Right lung (tissue), 2 donors: ENCODE measurements at regions not wholly inside any gene's neighbourhood (a gene's known extent, or its start where the extent isn't known, plus 50 kb on each side); places are given as distances from the start of the nearest gene placed in this dataset.
A peak's percentile ranks its signal among the peaks of the same experiment; 100 is the strongest.
"Not testable (repeated sequence)": the region's sequence is repeated elsewhere in the genome, so short reads cannot be mapped to it uniquely, and the experiment has no call there.

Source experiments
- DNase-seq, 2 donors: peaks; one replicate each; pipeline ENCODE4 v3.0.0-alpha.2; 2013

DNA sequence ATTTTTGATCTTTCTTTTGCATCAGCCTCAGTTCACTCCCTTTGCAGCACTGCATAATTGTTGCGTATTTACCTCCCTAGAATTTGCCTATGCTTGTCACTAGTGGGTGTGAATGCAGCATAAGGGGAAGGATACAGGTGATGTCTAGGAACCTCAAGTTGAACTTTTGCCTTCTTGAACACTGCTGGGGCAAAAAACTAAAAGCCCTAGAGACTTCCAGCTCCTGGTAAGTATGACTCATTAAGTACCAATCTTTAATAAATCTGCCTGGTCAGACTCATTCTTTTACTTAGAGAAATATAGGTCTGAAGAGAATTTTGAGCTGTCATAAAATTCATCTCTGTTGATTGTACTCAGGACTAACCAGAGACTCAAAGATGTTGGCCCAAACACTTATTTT is 547.3 kb upstream of the FANCL start:
- no peak for DNase-seq

- DNase-seq, result no peak
Measured at GRCh38 chr2:58770846-58771245, 529.7 kb upstream of the FANCL start.

GRCh38 chr2:58769864-58770234 is 528.7 kb upstream of the FANCL start:
- no peak for DNase-seq

DNA sequence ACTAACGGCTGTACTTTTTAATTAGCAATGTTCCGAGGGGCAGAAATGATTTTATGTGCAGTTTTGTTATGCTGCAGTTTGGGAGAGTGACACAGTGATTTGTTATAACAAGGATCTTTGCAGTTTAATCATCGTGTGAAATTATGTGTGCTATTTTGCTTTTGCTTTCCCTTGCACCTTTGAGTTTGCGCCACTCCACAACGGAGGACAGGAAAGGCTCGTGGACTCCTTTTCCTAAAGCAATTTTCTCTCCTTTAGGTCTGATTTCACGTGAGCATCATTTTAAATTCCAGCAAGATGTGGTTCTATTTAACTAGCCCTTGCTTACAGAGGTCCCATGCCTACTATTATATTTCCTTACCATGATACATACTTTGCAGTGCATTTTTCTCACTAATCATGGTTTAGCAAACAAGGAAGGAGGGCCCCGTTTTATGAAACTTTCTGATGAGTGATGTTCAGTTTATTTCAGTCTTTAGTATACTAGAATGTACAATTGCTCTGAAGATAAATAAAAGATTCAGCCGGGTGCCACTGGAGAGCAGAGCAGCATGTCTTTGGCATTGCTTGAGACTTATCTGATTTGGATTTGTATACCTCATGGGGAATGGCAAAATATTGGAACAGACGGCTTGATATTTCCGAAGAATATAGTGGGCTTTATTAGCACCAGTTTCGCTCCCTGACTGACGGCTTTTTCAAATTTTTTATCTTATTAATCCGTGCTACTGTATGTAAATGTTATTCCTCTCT is 528.2 kb upstream of the FANCL start:
- DNase-seq, result no peak

DNA sequence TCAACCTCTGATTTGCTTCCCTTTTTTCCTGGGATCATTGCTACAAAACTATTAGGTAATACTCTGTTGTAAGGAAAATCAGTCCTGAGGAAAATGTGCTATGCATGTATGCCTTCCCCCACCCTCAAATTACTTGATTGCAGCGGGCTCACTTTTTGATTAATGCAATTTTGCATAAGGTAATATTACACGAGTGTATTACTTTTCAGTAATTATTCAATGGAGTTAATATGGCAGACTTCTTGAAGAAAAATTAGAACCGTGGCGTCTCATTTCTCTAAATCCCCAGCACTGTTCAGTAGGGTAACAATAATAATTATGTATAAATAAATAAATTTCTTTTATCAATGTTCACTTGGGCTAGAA is 527.6 kb upstream of the FANCL start:
- no peak for DNase-seq

GRCh38 chr2:58767828-58768714 is 526.9 kb upstream of the FANCL start:
- DNase-seq, result no peak

- DNase-seq, result no peak
Measured at GRCh38 chr2:58764338-58765104, 523.4 kb upstream of the FANCL start.

- DNase-seq, result peak; percentile 21 to 32
Measured at GRCh38 chr2:58762176-58762781, 521.2 kb upstream of the FANCL start.

DNA sequence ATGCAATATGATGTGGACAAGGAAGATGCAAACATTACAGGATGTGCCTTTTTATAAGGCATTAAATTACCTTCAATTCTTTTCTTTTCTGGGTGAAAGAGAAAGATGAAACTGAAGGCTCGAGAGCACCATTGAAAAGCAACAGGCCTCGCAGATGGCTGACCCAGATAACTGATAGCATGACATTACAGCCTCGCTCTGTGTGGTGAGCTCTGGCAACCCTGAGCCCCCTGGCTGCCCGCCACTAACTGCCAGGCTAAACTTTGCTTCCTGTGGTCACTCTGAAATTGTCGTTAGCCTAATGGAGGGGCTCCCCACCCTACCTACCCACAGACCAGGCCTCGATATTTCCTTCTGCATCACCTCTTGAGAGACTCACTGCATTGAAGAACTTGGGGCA is 516.8 kb upstream of the FANCL start:
- DNase-seq, result no peak

DNA sequence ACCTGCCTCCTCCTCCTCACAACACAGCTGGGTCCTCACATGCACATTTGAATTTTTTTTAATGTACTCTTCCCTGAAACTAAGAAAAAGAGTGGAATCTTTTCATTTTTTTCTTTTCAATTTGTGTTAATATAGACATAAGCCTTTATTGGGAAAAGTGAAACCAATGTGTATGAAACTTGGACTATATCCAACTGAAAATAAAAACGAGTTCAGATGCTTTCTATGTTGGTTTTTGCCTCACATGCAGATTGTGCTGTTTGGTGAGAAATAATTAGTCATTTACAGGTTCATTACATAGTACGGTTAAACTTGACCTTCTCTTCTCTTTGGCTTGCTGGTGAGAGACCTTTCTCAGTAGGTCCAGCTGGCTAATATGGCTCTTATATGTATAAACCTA is 515.2 kb upstream of the FANCL start:
- no peak for DNase-seq

DNA sequence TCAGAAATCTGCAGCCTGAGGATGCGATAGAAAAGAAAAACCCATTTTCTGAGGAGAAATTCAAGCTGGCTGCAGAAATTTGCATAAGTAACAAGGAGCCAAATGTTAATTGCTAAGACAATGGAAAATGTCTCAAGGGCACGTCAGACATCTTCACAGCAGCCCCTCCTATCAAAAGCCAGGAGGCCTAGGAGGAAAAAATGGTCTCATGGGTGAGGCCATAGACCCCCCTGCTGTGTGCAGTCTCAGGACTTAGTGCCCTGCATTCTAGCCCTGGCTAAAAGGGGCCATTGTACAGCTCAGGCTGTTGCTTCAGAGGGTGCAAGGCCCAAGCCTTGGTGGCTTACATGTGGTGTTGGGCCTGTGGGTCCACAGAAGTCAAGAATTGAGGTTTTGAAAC is 511.4 kb upstream of the FANCL start:
- DNase-seq, result not testable (repeated sequence)

DNA sequence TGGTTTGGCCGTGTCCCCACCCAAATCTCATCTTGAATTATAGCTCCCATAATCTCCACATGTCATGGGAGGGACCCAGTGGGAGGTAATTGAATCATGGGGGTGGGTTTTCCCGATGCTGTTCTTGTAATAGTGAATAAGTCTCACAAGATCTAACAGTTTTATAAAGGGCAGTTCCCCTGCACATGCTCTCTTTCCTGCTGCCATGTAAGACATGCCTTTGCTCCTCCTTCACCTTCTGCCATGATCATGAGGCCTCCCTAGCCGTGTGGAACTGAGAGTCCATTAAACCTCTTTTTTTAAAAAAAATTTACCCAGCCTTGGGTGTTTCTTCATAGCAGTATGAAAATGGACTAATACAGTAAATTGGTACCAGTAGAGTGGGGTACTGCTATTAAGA is 510.6 kb upstream of the FANCL start:
- DNase-seq, result not testable (repeated sequence)

DNA sequence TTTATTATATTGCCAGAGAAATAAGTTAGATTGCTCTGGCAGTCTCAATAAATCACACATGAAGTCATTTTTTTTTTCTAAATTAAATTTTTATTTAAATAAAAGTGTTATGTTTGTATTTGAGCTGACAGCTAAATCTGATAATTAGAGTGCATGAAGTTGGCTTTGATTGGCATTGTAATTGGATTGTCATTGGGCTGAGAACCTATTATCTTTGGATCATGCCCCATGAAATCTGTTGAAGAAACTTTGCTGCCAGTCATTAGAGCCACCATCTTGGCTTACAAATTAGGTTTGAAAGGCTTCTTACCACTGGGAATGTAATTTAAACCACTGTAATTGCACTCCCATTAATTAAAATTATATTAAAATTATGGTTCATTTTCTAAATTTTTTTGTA is 507.9 kb upstream of the FANCL start:
- no peak for DNase-seq

DNA sequence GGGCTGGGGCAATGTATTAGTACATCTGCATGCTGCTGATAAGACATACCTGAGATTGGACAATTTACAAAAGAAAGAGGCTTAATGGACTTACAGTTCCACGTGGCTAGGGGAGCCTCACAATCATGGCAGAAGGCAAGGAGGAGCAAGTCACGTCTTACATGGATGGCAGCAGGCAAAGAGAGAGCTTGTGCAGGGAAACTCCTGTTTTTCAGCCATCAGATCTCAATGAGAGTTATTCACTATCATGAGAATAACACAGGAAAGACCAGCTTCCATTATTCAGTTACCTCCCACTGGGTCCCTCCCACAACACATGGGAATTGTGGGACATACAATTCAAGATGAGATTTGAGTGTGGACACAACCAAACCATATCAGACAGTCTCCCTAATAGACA is 504.2 kb upstream of the FANCL start:
- DNase-seq, result not testable (repeated sequence)

GRCh38 chr2:58740426-58740825 is 499.3 kb upstream of the FANCL start:
- DNase-seq, result no peak

GRCh38 chr2:58739033-58739432 is 497.9 kb upstream of the FANCL start:
- no peak for DNase-seq

DNA sequence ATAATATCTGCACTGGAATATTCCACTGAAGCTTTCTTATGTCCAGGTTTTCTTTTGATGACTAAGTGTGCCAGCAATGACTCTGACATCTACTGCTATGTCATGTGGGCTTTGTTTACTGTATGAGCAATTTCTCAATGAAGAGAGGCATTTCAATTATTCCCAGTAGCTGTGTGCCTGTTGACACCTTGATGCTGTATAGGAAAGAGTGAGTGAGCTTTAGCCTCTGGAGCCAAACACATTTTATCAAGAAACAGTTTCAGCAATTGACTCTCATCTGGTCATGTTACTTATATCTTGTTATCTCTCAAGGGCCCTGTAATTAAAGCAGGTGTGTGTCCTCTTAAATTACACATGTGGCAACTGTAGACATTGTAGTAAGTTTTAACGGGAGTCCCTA is 493.2 kb upstream of the FANCL start:
- no peak for DNase-seq

DNA sequence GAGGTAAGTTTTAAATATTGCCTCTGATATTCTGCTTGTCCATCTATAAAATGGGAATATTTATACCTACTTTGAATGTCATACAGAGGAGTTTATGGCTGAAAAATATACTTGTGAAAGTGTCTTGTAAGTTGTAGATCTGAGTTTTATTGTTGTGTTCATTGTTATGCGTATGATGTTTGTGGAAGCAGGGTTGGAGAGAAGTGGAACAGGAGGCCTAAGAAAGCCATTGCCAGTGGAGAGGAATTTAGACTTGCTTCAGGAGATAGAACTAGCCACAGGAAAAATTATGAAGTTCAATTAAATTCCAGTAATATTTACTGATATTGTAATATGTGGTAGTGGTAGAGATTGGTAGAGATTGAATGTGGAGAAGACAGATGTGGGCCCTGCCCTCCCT is 491.9 kb upstream of the FANCL start:
- no peak for DNase-seq

DNA sequence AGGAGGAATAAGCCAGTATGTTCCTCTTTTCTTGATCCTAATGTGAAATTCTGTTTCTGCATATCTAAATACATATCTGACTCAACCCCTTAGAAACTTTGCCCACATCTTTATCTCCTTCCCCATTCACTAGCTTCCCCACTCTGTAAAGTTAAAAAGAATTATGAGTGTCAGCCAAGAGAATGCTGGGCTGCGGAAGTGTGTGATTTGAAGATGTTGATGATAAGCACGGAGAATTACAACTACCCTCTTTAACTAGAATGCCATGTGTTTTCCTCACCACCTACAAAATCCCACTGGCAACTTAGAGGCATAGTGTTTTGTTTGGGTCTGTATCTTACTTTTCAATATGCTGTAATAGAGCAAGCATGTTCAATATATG is 490.4 kb upstream of the FANCL start:
- DNase-seq, result no peak

DNA sequence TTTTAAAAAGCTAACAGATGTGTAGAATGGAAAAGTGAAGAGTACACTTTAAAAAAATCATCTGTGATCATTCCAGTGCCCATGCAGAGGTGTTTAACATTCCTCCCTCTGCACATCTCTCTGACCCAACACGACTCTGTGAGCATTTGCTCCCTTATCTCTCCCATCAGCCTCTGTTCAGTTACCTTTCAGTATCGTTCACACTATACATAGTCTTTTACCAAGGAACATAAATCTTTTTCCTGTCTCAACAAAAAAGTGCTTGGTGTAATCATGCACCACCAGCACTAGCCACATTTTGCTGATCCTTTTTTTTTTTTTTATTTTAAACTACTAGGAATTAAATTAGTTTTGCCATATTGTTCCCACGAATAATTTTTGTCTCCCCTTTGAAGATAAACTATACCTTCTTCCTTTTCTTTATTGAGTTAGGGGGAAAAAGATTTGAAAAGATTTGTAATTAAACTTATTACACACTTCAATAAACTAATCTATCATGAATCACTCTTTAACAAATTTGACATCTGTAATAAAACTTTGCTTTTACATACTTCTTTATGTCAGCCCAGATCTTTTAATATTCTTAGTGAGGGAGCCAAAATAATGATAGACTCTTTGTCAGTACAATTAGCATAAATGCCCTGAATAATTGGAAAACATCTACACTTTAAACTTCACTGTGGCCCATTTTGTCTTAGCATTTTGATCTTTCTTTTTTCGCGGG is 489.8 kb upstream of the FANCL start:
- DNase-seq, result no peak

DNA sequence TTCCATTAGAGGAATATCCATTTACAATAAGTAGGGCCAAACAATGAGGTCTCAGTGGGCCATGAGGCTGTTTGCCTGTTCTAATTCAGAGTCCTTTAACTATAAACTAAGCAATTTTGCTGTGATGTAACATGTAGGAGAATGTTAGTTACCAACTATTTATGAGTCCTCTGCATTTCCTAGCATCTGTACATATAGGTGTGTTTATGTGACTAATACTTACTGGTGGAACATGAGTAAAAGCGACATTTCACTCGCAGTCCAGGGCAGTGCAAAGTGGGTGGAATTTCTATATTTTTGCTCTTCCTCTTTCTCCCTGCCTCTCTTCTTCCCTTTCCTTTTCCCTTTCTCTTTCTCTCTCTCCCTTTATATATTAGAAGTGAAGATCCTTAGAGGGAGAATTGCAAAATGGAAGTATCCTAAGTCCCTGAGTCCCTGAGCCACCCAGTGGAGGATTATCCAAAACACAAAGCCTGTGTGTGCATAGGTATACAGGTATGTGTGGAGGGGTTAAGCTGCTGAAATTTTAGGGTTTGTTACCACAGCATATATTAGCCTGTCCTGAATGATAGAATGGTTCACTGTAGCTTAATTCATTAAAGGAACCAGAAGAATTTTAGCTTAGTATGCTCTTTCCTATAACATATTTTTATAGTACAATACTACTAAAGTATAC is 487.0 kb upstream of the FANCL start:
- no peak for DNase-seq
